ENCODE measurements at regions not wholly inside any gene's neighbourhood (a gene's known extent, or its start where the extent isn't known, plus 50 kb on each side); places are given as distances from the start of the nearest gene placed in this dataset.

- H3K4me1 Mint-ChIP-seq: no peaks in the 10 kb centered on the region
- H3K36me3 Mint-ChIP-seq: no peaks in the 10 kb centered on the region
- 96% methylated on average over 9 of the region's 11 CpGs for whole genome bisulfite sequencing (ENCODE audit: insufficient coverage)
Measured at GRCh38 chr18:73812423-73812822, 335.2 kb downstream of the FBXO15 start.

GRCh38 chr18:73807551-73808192, 340.0 kb downstream of the FBXO15 start:
- H4K20me1 ChIP-seq (ENCODE audit: insufficient read depth, low read length): no peaks in the 10 kb centered on the region
- peaks cover 0 to 2% (median 0%) of the 10 kb centered on the region in 3 donors for H3K27me3 Mint-ChIP-seq (ENCODE audit: low read depth in 3 of 3)

More at GRCh38 chr18:73812423-73812822, 335.2 kb downstream of the FBXO15 start:
- H3K27ac Mint-ChIP-seq: no peak overlapping the region
- Histone ChIP-seq H3K4me1 (ENCODE audit: control insufficient read depth in 1 of 2, insufficient read depth in 2 of 2, low read length in 2 of 2) (no peaks in the 10 kb centered on the region), H3K9ac (ENCODE audit: insufficient read depth, low read length, poor library complexity, severe bottlenecking) (no peak overlapping the region), H3K4me2 (replicated peaks; ENCODE audit: extremely low read depth, low read length, poor library complexity, severe bottlenecking) (no peak overlapping the region), H3K27ac (ENCODE audit: low read depth in 1 of 2, low read length in 2 of 2) (no peak overlapping the region), H3K4me3 (replicated peaks in 1 of 3; ENCODE audit: low read depth in 2 of 3, low read length in 3 of 3) (no peak overlapping the region), H2AFZ (ENCODE audit: insufficient read depth, low read depth, low read length, poor library complexity, severe bottlenecking) (no peak overlapping the region), H3K27me3 (ENCODE audit: control insufficient read depth in 2 of 2, insufficient read depth in 2 of 2, low read length in 2 of 2) (no peaks in the 10 kb centered on the region), H4K20me1 (ENCODE audit: insufficient read depth, low read length) (no peaks in the 10 kb centered on the region), H3K9me3 (replicated peaks in 1 of 2; ENCODE audit: control insufficient read depth in 1 of 2, insufficient read depth in 1 of 2, low read length in 2 of 2) (peaks cover 0 to 9% of the 10 kb centered on the region in 2 donors), H3K36me3 (replicated peaks in 1 of 2; ENCODE audit: control insufficient read depth in 1 of 2, insufficient read depth in 2 of 2, low read length in 2 of 2) (no peaks in the 10 kb centered on the region), H3K79me2 (ENCODE audit: insufficient read depth, low read length) (no peaks in the 10 kb centered on the region)
- no peak for TF ChIP-seq CTCF (IDR thresholded peaks at IDR 0.05)
- peaks cover 0 to 3% (median 3%) of the 10 kb centered on the region in 7 donors for H3K9me3 Mint-ChIP-seq
- intact Hi-C loops (cut with micrococcal nuclease): no loop called here
- DNase-seq: no peak
- no peak overlapping the region for H3K4me3 Mint-ChIP-seq
- peaks cover 0 to 1% (median 0%) of the 10 kb centered on the region in 3 donors for H3K27me3 Mint-ChIP-seq (ENCODE audit: low read depth in 3 of 3)

More at GRCh38 chr18:73807551-73808192, 340.0 kb downstream of the FBXO15 start:
- no peak overlapping the region for H3K4me3 ChIP-seq (replicated peaks in 1 of 3; ENCODE audit: low read depth in 2 of 3, low read length in 3 of 3)
- TF ChIP-seq CTCF (IDR thresholded peaks at IDR 0.05): no peak
- no peak overlapping the region for H3K27ac Mint-ChIP-seq
- no peak overlapping the region for H3K4me2 ChIP-seq (replicated peaks; ENCODE audit: extremely low read depth, low read length, poor library complexity, severe bottlenecking)
- intact Hi-C loops (cut with micrococcal nuclease): no loop called here
- no peak overlapping the region for H3K9ac ChIP-seq (ENCODE audit: insufficient read depth, low read length, poor library complexity, severe bottlenecking)
- no peak overlapping the region for H3K4me3 Mint-ChIP-seq
- no peaks in the 10 kb centered on the region for H3K36me3 Mint-ChIP-seq
- no peak overlapping the region for H2AFZ ChIP-seq (ENCODE audit: insufficient read depth, low read depth, low read length, poor library complexity, severe bottlenecking)
- peaks cover 0 to 3% (median under 1%) of the 10 kb centered on the region in 7 donors for H3K9me3 Mint-ChIP-seq
- H3K79me2 ChIP-seq (ENCODE audit: insufficient read depth, low read length): no peaks in the 10 kb centered on the region
- no peaks in the 10 kb centered on the region for H3K4me1 Mint-ChIP-seq
- 86% methylated on average over 2 of the region's 4 CpGs for WGBS (ENCODE audit: insufficient coverage)
- H3K36me3 ChIP-seq (replicated peaks in 1 of 2; ENCODE audit: control insufficient read depth in 1 of 2, insufficient read depth in 2 of 2, low read length in 2 of 2): no peaks in the 10 kb centered on the region
- H3K9me3 ChIP-seq (replicated peaks in 1 of 2; ENCODE audit: control insufficient read depth in 1 of 2, insufficient read depth in 1 of 2, low read length in 2 of 2): peaks cover 0 to 3% of the 10 kb centered on the region in 2 donors
- no peaks in the 10 kb centered on the region for H3K27me3 ChIP-seq (ENCODE audit: control insufficient read depth in 2 of 2, insufficient read depth in 2 of 2, low read length in 2 of 2)
- DNase-seq: no peak
- no peaks in the 10 kb centered on the region for H3K4me1 ChIP-seq (ENCODE audit: control insufficient read depth in 1 of 2, insufficient read depth in 2 of 2, low read length in 2 of 2)
- H3K27ac ChIP-seq (ENCODE audit: low read depth in 1 of 2, low read length in 2 of 2): no peak overlapping the region

Measured in CD14-positive monocyte (primary cell).